ENCODE measurements at regions not wholly inside any gene's neighbourhood (a gene's known extent, or its start where the extent isn't known, plus 50 kb on each side); places are given as distances from the start of the nearest gene placed in this dataset.

- Histone ChIP-seq H3K4me2 (replicated peaks; ENCODE audit: extremely low read depth, low read length, poor library complexity, severe bottlenecking) (no peak overlapping the region), H3K9me3 (replicated peaks in 1 of 2; ENCODE audit: control insufficient read depth in 1 of 2, insufficient read depth in 1 of 2, low read length in 2 of 2) (peaks cover 10 to 13% of the 10 kb centered on the region in 2 donors), H3K4me1 (ENCODE audit: control insufficient read depth in 1 of 2, insufficient read depth in 2 of 2, low read length in 2 of 2) (no peaks in the 10 kb centered on the region), H2AFZ (ENCODE audit: insufficient read depth, low read depth, low read length, poor library complexity, severe bottlenecking) (no peak overlapping the region), H3K4me3 (replicated peaks in 1 of 3; ENCODE audit: low read depth in 2 of 3, low read length in 3 of 3) (no peak overlapping the region), H3K27ac (ENCODE audit: low read depth in 1 of 2, low read length in 2 of 2) (no peak overlapping the region), H3K27me3 (ENCODE audit: control insufficient read depth in 2 of 2, insufficient read depth in 2 of 2, low read length in 2 of 2) (no peaks in the 10 kb centered on the region), H3K9ac (ENCODE audit: insufficient read depth, low read length, poor library complexity, severe bottlenecking) (no peak overlapping the region), H3K79me2 (ENCODE audit: insufficient read depth, low read length) (no peaks in the 10 kb centered on the region), H3K36me3 (replicated peaks in 1 of 2; ENCODE audit: control insufficient read depth in 1 of 2, insufficient read depth in 2 of 2, low read length in 2 of 2) (no peaks in the 10 kb centered on the region), H4K20me1 (ENCODE audit: insufficient read depth, low read length) (no peaks in the 10 kb centered on the region)
- DNase-seq: no peak
- Mint-ChIP-seq H3K27ac (no peak overlapping the region), H3K4me1 (no peaks in the 10 kb centered on the region), H3K4me3 (no peak overlapping the region), H3K36me3 (no peaks in the 10 kb centered on the region), H3K27me3 (ENCODE audit: low read depth in 3 of 3) (peaks cover 0 to 3% (median 0%) of the 10 kb centered on the region in 3 donors), H3K9me3 (peaks cover 0 to 15% (median 3%) of the 10 kb centered on the region in 7 donors)
- no CpG with 5 or more reads among the region's 3 CpGs for WGBS (ENCODE audit: insufficient coverage)
- intact Hi-C loops (cut with micrococcal nuclease): no loop called here
- TF ChIP-seq, protein P1, sequence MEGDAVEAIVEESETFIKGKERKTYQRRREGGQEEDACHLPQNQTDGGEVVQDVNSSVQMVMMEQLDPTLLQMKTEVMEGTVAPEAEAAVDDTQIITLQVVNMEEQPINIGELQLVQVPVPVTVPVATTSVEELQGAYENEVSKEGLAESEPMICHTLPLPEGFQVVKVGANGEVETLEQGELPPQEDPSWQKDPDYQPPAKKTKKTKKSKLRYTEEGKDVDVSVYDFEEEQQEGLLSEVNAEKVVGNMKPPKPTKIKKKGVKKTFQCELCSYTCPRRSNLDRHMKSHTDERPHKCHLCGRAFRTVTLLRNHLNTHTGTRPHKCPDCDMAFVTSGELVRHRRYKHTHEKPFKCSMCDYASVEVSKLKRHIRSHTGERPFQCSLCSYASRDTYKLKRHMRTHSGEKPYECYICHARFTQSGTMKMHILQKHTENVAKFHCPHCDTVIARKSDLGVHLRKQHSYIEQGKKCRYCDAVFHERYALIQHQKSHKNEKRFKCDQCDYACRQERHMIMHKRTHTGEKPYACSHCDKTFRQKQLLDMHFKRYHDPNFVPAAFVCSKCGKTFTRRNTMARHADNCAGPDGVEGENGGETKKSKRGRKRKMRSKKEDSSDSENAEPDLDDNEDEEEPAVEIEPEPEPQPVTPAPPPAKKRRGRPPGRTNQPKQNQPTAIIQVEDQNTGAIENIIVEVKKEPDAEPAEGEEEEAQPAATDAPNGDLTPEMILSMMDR (IDR thresholded peaks at IDR 0.05): no peak
Observed at GRCh38 chr21:22292144-22292543, 1293.9 kb downstream of the NCAM2 start.

GRCh38 chr21:22297575-22297974 lies 1299.4 kb downstream of the NCAM2 start:
- H3K27ac Mint-ChIP-seq: no peak overlapping the region
- H3K36me3 Mint-ChIP-seq: no peaks in the 10 kb centered on the region
- H3K79me2 ChIP-seq (ENCODE audit: insufficient read depth, low read length): no peaks in the 10 kb centered on the region
- H3K27me3 Mint-ChIP-seq (ENCODE audit: low read depth in 3 of 3): no peaks in the 10 kb centered on the region
- H3K9me3 ChIP-seq (replicated peaks in 1 of 2; ENCODE audit: control insufficient read depth in 1 of 2, insufficient read depth in 1 of 2, low read length in 2 of 2): peaks cover 4 to 7% of the 10 kb centered on the region in 2 donors
- H4K20me1 ChIP-seq (ENCODE audit: insufficient read depth, low read length): no peaks in the 10 kb centered on the region
- H3K36me3 ChIP-seq (replicated peaks in 1 of 2; ENCODE audit: control insufficient read depth in 1 of 2, insufficient read depth in 2 of 2, low read length in 2 of 2): no peaks in the 10 kb centered on the region
- DNase-seq: no peak
- peaks cover 0 to 8% (median 2%) of the 10 kb centered on the region in 7 donors for H3K9me3 Mint-ChIP-seq
- no peak overlapping the region for H3K4me3 ChIP-seq (replicated peaks in 1 of 3; ENCODE audit: low read depth in 2 of 3, low read length in 3 of 3)
- H3K4me3 Mint-ChIP-seq: no peak overlapping the region
- TF ChIP-seq, protein P1 (IDR thresholded peaks at IDR 0.05): no peak
- no peak overlapping the region for H3K27ac ChIP-seq (ENCODE audit: low read depth in 1 of 2, low read length in 2 of 2)
- no peaks in the 10 kb centered on the region for H3K4me1 Mint-ChIP-seq
- no peak overlapping the region for H2AFZ ChIP-seq (ENCODE audit: insufficient read depth, low read depth, low read length, poor library complexity, severe bottlenecking)
- no CpG with 5 or more reads among the region's 2 CpGs for WGBS (ENCODE audit: insufficient coverage)
- H3K27me3 ChIP-seq (ENCODE audit: control insufficient read depth in 2 of 2, insufficient read depth in 2 of 2, low read length in 2 of 2): no peaks in the 10 kb centered on the region
- no peak overlapping the region for H3K4me2 ChIP-seq (replicated peaks; ENCODE audit: extremely low read depth, low read length, poor library complexity, severe bottlenecking)
- H3K9ac ChIP-seq (ENCODE audit: insufficient read depth, low read length, poor library complexity, severe bottlenecking): no peak overlapping the region
- H3K4me1 ChIP-seq (ENCODE audit: control insufficient read depth in 1 of 2, insufficient read depth in 2 of 2, low read length in 2 of 2): no peaks in the 10 kb centered on the region
- intact Hi-C loops (cut with micrococcal nuclease): no loop called here
